HepG2 (cell line): ENCODE measurements at regions not wholly inside any gene's neighbourhood (a gene's known extent, or its start where the extent isn't known, plus 50 kb on each side); places are given as distances from the start of the nearest gene placed in this dataset.

Source experiments
- ATAC-seq: fragments of 200-7000 bp; cut with Tn5 transposase; 3 replicates; pipeline ENCODE4 v1.9.1; 2020; ENCODE audit warnings: mild to moderate bottlenecking, moderate library complexity
- BruUV-seq: library from RNA; stranded (reverse); fragments of 400-500 nt; replicated peaks from 2 replicates; lab custom pipeline; 2021; lab: Mats Ljungman, UMichigan
- CTCF ChIA-PET: fragments of 300-600 bp; formaldehyde crosslinking; extraction: SDS; loops from one replicate; lab custom pipeline; 2021; ENCODE audit warnings: low total read pairs, inconsistent platforms, low intra/inter-chr PET ratio; lab: Yijun Ruan, JAX
- POLR2A ChIA-PET: fragments of 350-600 bp; sonication (Branson Sonifier 250); formaldehyde crosslinking; loops from one replicate; lab custom pipeline; 2020; ENCODE audit warnings: antibody characterized with exemption, inconsistent platforms; lab: Yijun Ruan, JAX
- DNase-seq: peaks from one replicate; pipeline ENCODE4 v3.0.0-alpha.2; 2015; ENCODE audit warnings: low spot score
- FAIRE-seq: peaks from 3 replicates; lab custom pipeline; 2011; peaks lifted over from hg19 to GRCh38; lab: Jason Lieb, UNC
- H2AFZ ChIP-seq: one replicate; pipeline ENCODE4 v1.6.1; 2011; ENCODE audit warnings: low read length, inconsistent platforms
- H3K27ac ChIP-seq: fragments of 300-600 bp; 3 replicates; pipeline ENCODE4 v1.8.0; 2011; ENCODE audit warnings: mixed run types, mild to moderate bottlenecking, mixed read lengths, low read length, inconsistent platforms; ENCODE audit not compliant: insufficient read depth; ENCODE audit errors: extremely low read length
- H3K27me3 ChIP-seq, 2 experiments: fragments of 200-600 bp in 1 of 2; 2 replicates in 1 of 2; 3 replicates in 1 of 2; pipeline versions ENCODE4 v1.6.0 to v1.8.0; 2011; ENCODE audit warnings: low read length in 2 of 2, mild to moderate bottlenecking in 2 of 2, moderate library complexity in 2 of 2, inconsistent platforms in 1 of 2; ENCODE audit not compliant: insufficient read depth in 2 of 2, control insufficient read depth in 1 of 2
- H3K36me3 ChIP-seq, 2 experiments: fragments of 200-600 bp in 1 of 2; replicated peaks in 1 of 2; 2 replicates in 1 of 2; 3 replicates in 1 of 2; pipeline versions ENCODE4 v1.5.1 to v1.8.0; 2011; ENCODE audit warnings: low read length in 2 of 2, inconsistent platforms in 1 of 2; ENCODE audit not compliant: insufficient read depth in 2 of 2, control insufficient read depth in 1 of 2
- H3K4me1 ChIP-seq: 2 replicates; pipeline ENCODE4 v1.5.1; 2012; ENCODE audit warnings: low read length, inconsistent platforms; ENCODE audit not compliant: insufficient read depth
- H3K4me2 ChIP-seq: 2 replicates; pipeline ENCODE4 v1.6.0; 2011; ENCODE audit warnings: low read depth, low read length, inconsistent platforms
- H3K4me3 ChIP-seq, 3 experiments: fragments of 200-600 bp in 1 of 3; sonication (generic), shearing (Covaris generic) in 1 of 3; replicated peaks in 1 of 3; 2 replicates each; pipeline ENCODE4 v1.5.1; 2011 to 2016; ENCODE audit warnings: low read length in 3 of 3, inconsistent platforms in 2 of 3, low read depth in 2 of 3, mild to moderate bottlenecking in 2 of 3, control low read depth in 1 of 3, mixed read lengths in 1 of 3; ENCODE audit not compliant: insufficient read depth in 1 of 3
- H3K79me2 ChIP-seq: one replicate; pipeline ENCODE4 v1.6.1; 2011; ENCODE audit warnings: low read length, inconsistent platforms; ENCODE audit not compliant: insufficient read depth
- H3K9ac ChIP-seq: 2 replicates; pipeline ENCODE4 v1.6.0; 2011; ENCODE audit warnings: mild to moderate bottlenecking, low read depth, low read length, inconsistent platforms; ENCODE audit not compliant: insufficient read depth
- H3K9me3 ChIP-seq: 2 replicates; pipeline ENCODE4 v1.5.1; 2012; ENCODE audit warnings: mild to moderate bottlenecking, low read length
- H4K20me1 ChIP-seq: 2 replicates; pipeline ENCODE4 v1.6.0; 2011; ENCODE audit warnings: inconsistent platforms, mild to moderate bottlenecking, low read length, moderate library complexity; ENCODE audit not compliant: insufficient read depth
- AKNA ChIP-seq: sonication (generic); formaldehyde crosslinking; IDR thresholded peaks from 2 replicates; pipeline ENCODE4 v1.4.0; 2020; ENCODE audit warnings: missing genetic modification reagents, borderline replicate concordance
- IRX3 ChIP-seq: sonication (generic); formaldehyde crosslinking; IDR thresholded peaks from 2 replicates; pipeline ENCODE4 v1.8.1; 2023; ENCODE audit warnings: mild to moderate bottlenecking, low read depth, missing genetic modification reagents, borderline replicate concordance
- KLF11 ChIP-seq: IDR thresholded peaks from 2 replicates; pipeline ENCODE4 v1.6.1; 2016; ENCODE audit warnings: missing compliant biosample characterization
- KLF12 ChIP-seq: sonication (generic); formaldehyde crosslinking; IDR thresholded peaks from 2 replicates; pipeline ENCODE4 v1.4.0; 2020; ENCODE audit warnings: missing genetic modification reagents, borderline replicate concordance
- MAF1 ChIP-seq: sonication (generic); formaldehyde crosslinking; IDR thresholded peaks from 2 replicates; pipeline ENCODE4 v1.5.0; 2020; ENCODE audit warnings: missing genetic modification reagents, borderline replicate concordance
- NFE2L2 ChIP-seq: fragments of 150-350 bp; IDR thresholded peaks from 2 replicates; pipeline ENCODE4 v1.6.1; 2014; ENCODE audit warnings: low read length
- NPAS2 ChIP-seq: sonication (generic); formaldehyde crosslinking; IDR thresholded peaks from 2 replicates; pipeline ENCODE4 v1.8.0; 2022; ENCODE audit warnings: mild to moderate bottlenecking, missing genetic modification reagents, borderline replicate concordance
- PHF5A ChIP-seq: IDR thresholded peaks from one replicate; pipeline ENCODE4 v1.6.1; 2018; ENCODE audit warnings: low read depth, missing genetic modification reagents; ENCODE audit not compliant: unreplicated experiment
- POGZ ChIP-seq: sonication (generic); formaldehyde crosslinking; IDR thresholded peaks from 2 replicates; pipeline ENCODE4 v1.4.0; 2020; ENCODE audit warnings: mild to moderate bottlenecking, missing genetic modification reagents
- REL ChIP-seq: sonication (generic); formaldehyde crosslinking; conservative IDR thresholded peaks from 2 replicates; pipeline ENCODE4 v1.8.0; 2022; ENCODE audit warnings: mild to moderate bottlenecking, missing genetic modification reagents, moderate library complexity
- TFDP2 ChIP-seq: sonication (generic); formaldehyde crosslinking; IDR thresholded peaks from 2 replicates; pipeline ENCODE4 v1.4.0; 2020; ENCODE audit warnings: missing genetic modification reagents
- ZFAT ChIP-seq: sonication (generic); formaldehyde crosslinking; conservative IDR thresholded peaks from 2 replicates; pipeline ENCODE4 v1.8.1; 2023; ENCODE audit warnings: missing genetic modification reagents, inconsistent platforms
- ZNF10 ChIP-seq: sonication (generic); formaldehyde crosslinking; IDR thresholded peaks from 2 replicates; pipeline ENCODE4 v1.4.0; 2020; ENCODE audit warnings: mild to moderate bottlenecking, low read depth, missing genetic modification reagents, borderline replicate concordance
- ZNF207 ChIP-seq: fragments of 450-650 bp; IDR thresholded peaks from 2 replicates; pipeline ENCODE4 v1.6.1; 2016; ENCODE audit warnings: antibody characterized with exemption, borderline replicate concordance
- ZNF274 ChIP-seq: sonication (generic); formaldehyde crosslinking; IDR thresholded peaks from 2 replicates; pipeline ENCODE4 v1.5.1; 2020; ENCODE audit warnings: mild to moderate bottlenecking, missing genetic modification reagents
- ZNF30 ChIP-seq: sonication (generic); formaldehyde crosslinking; IDR thresholded peaks from 2 replicates; pipeline ENCODE4 v1.5.0; 2020; ENCODE audit warnings: mild to moderate bottlenecking, missing genetic modification reagents
- ZNF556 ChIP-seq: sonication (generic); formaldehyde crosslinking; IDR thresholded peaks from 2 replicates; pipeline ENCODE4 v1.4.0; 2020; ENCODE audit warnings: mild to moderate bottlenecking, missing genetic modification reagents, borderline replicate concordance
- ZNF75D ChIP-seq: sonication (generic); formaldehyde crosslinking; IDR thresholded peaks from 2 replicates; pipeline ENCODE4 v1.8.1; 2023; ENCODE audit warnings: missing genetic modification reagents, mild to moderate bottlenecking, borderline replicate concordance
- ZNF784 ChIP-seq: sonication (generic); formaldehyde crosslinking; IDR thresholded peaks from 2 replicates; pipeline ENCODE4 v1.5.1; 2020; ENCODE audit warnings: missing genetic modification reagents, mild to moderate bottlenecking, borderline replicate concordance
- WGBS: methylation state at CpG from one replicate; pipeline ENCODE4 v1.1.6; 2017; ENCODE audit warnings: low lambda C conversion rate; 5-methylcytosine and 5-hydroxymethylcytosine counted together
- in situ Hi-C: cut with HindIII; loops from 2 replicates; pipeline ENCODE4 v1.10.0; 2017; ENCODE audit warnings: low pct_unique_long_range_greater_than_20kb; ENCODE audit not compliant: extremely low pct_ligation_motif_present
- intact Hi-C: fragments of 100-400 bp; cut with micrococcal nuclease; formaldehyde crosslinking; loops from one replicate; pipeline ENCODE4 v1.10.0; 2022; ENCODE audit not compliant: unreplicated experiment

- POLR2A ChIA-PET: no interaction called here
- ATAC-seq: no peak
- in situ Hi-C loops: no loop called here
Observed at GRCh38 chrX:94813541-94813940, 1139.5 kb downstream of the FAM133A start.

GRCh38 chrX:94814216-94814615 lies 1140.2 kb downstream of the FAM133A start:
- Histone ChIP-seq H3K79me2 (no peaks in the 10 kb centered on the region), H3K27me3 (no peaks in the 10 kb centered on the region), H3K4me1 (no peaks in the 10 kb centered on the region), H3K36me3 (no peaks in the 10 kb centered on the region), H3K9ac (no peak overlapping the region), H2AFZ (no peak overlapping the region), H3K4me3 (no peak overlapping the region), H3K27ac (no peak overlapping the region), H3K4me2 (no peak overlapping the region), H3K9me3 (peaks cover 7% of the 10 kb centered on the region; the same call in 1 of the 2 replicates), H4K20me1 (no peaks in the 10 kb centered on the region)
- no CpG with 5 or more reads among the region's 1 CpG for WGBS
- in situ Hi-C loops: no loop called here
- BruUV-seq: no TSS peak
- ATAC-seq: no peak
- CTCF ChIA-PET: no interaction called here
- no peak for FAIRE-seq
- intact Hi-C loops: no loop called here
- POLR2A ChIA-PET: no interaction called here
- DNase-seq: no peak
- no peak for TF ChIP-seq KLF11 (CRISPR knock-in tag)
- no peak for TF ChIP-seq ZNF30 (CRISPR knock-in tag)
- no peak for TF ChIP-seq PHF5A (CRISPR knock-in tag)
- TF ChIP-seq POGZ (CRISPR knock-in tag): no peak
- no peak for TF ChIP-seq AKNA (CRISPR knock-in tag)
- no peak for TF ChIP-seq TFDP2 (CRISPR knock-in tag)
- no peak for TF ChIP-seq NFE2L2

More at GRCh38 chrX:94813541-94813940, 1139.5 kb downstream of the FAM133A start:
- H4K20me1 ChIP-seq: no peaks in the 10 kb centered on the region
- no peak overlapping the region for H3K9ac ChIP-seq
- no peak overlapping the region for H3K4me2 ChIP-seq
- 100% methylated on average over 1 of the region's 1 CpG for WGBS
- H3K9me3 ChIP-seq: peaks cover 7% of the 10 kb centered on the region; the same call in 1 of the 2 replicates
- no peak overlapping the region for H3K27ac ChIP-seq
- H3K36me3 ChIP-seq: no peaks in the 10 kb centered on the region
- no peaks in the 10 kb centered on the region for H3K27me3 ChIP-seq
- no TSS peak for BruUV-seq
- intact Hi-C loops: no loop called here
- DNase-seq (no peak), FAIRE-seq (no peak)
- H3K4me1 ChIP-seq: no peaks in the 10 kb centered on the region
- H3K79me2 ChIP-seq: no peaks in the 10 kb centered on the region
- TF ChIP-seq MAF1 (no peak), ZNF556 (CRISPR knock-in tag) (no peak), ZFAT (CRISPR knock-in tag) (no peak), REL (CRISPR knock-in tag) (no peak), ZNF10 (CRISPR knock-in tag) (no peak), ZNF784 (no peak), ZNF274 (CRISPR knock-in tag) (no peak), IRX3 (no peak), KLF12 (no peak), ZNF75D (CRISPR knock-in tag) (no peak), ZNF207 (no peak), NPAS2 (CRISPR knock-in tag) (no peak)
- no peak overlapping the region for H3K4me3 ChIP-seq
- CTCF ChIA-PET: no interaction called here
- no peak overlapping the region for H2AFZ ChIP-seq
